Pancreas (tissue), 10 donors: ENCODE measurements at regions not wholly inside any gene's neighbourhood (a gene's known extent, or its start where the extent isn't known, plus 50 kb on each side); places are given as distances from the start of the nearest gene placed in this dataset.

Experiments used
- ATAC-seq, 4 donors: fragments of 200-7000 bp; cut with Tn5 transposase; one replicate each; pipeline versions ENCODE4 v1.8.0 to v1.9.1; 2020; ENCODE audit warnings: mild to moderate bottlenecking in 4 of 4, moderate library complexity in 4 of 4
- DNase-seq, 6 donors: peaks; one replicate each; pipeline ENCODE4 v3.0.0-alpha.2; 2020
- FAIRE-seq: peaks from 2 replicates; lab custom pipeline; 2012; peaks lifted over from hg19 to GRCh38; lab: Jason Lieb, UNC
- H3K27ac ChIP-seq, 4 donors: fragments of 200-600 bp; sonication (generic); 1 replicate in 3 of 4; 2 replicates in 1 of 4; pipeline versions ENCODE4 v1.5.0 to v1.8.0; 2020
- H3K27me3 ChIP-seq, 4 donors: fragments of 200-600 bp; one replicate each; pipeline ENCODE4 v1.8.0; 2021
- H3K36me3 ChIP-seq, 3 donors: fragments of 200-600 bp; sonication (generic) in 1 of 3; one replicate each; pipeline versions ENCODE4 v1.5.0 to v1.8.0; 2020 to 2021
- H3K4me1 ChIP-seq, 3 donors: fragments of 200-600 bp; one replicate each; pipeline ENCODE4 v1.8.0; 2021
- H3K4me3 ChIP-seq, 4 donors: fragments of 200-600 bp; sonication (generic) in 2 of 4; one replicate each; pipeline versions ENCODE4 v1.5.0 to v1.8.0; 2020 to 2021
- H3K9me3 ChIP-seq, 4 donors: fragments of 200-600 bp; one replicate each; pipeline ENCODE4 v1.8.0; 2021
- WGBS, 2 donors: extraction: QIAGEN DNeasy Blood & Tissue Kit; methylation state at CpG; one replicate each; pipeline ENCODE4 v1.1.7; 2013; 5-methylcytosine and 5-hydroxymethylcytosine counted together
- intact Hi-C, 3 donors: fragments of 100-400 bp; cut with DNase I; formaldehyde crosslinking; loops; one replicate each; pipeline versions ENCODE4 v1.11.1 to v1.14.2; 2022
- TF ChIP-seq, protein P1 (sequence below), 4 donors: fragments of 200-600 bp; sonication (generic) in 3 of 4; IDR thresholded peaks; one replicate each; pipeline versions ENCODE4 v1.5.0 to v1.8.0; 2021; ENCODE audit warnings: antibody characterized with exemption in 4 of 4
- donor health status: healthy with polysubstance abuse.
- donor health status: DM: no; HTN: no; CAD: no; lungs with moderate emphysema.
- donor health status: DM: no; HTN: no; CAD: no.
- donor health status: control.
- donor health status: control.
- donor health status: Bipolar disorder and iron deficiency.
- donor health status: DM: yes; HTN: yes; CAD: no.
- donor health status: DM: no; HTN: no; CAD: no.
- donor health status: DM: no; HTN: no; CAD: no.
- donor health status: DM: yes; HTN: yes; CAD: no.

DNA sequence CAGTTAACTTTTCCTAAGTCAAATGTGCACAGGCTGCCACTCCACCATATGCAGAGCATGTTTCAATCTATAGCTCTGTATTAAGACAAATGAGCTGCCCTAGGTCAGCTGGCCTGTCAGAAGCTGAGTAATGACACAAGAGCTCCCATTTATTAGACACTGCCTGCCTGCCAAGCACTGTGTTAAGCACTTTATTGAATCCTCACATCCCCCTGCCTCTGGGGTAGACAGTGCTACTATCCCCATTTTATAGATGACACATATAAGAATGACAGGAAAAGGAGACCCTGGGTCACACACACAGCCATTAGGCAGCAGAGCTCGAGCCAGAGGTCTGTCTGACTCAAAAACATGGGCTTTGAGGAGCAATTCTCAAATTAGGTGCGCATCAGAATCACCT is 179.8 kb upstream of the PDE1C start:
- Histone ChIP-seq H3K27me3 (no peaks in the 10 kb centered on the region), H3K4me1 (no peaks in the 10 kb centered on the region), H3K36me3 (no peaks in the 10 kb centered on the region), H3K9me3 (no peaks in the 10 kb centered on the region), H3K27ac (no peak overlapping the region), H3K4me3 (no peak overlapping the region)
- 56 to 66% methylated on average over 2 of the region's 2 CpGs for WGBS, 2 donors
- DNase-seq (no peak), FAIRE-seq (no peak), ATAC-seq (no peak)
- TF ChIP-seq, protein P1, sequence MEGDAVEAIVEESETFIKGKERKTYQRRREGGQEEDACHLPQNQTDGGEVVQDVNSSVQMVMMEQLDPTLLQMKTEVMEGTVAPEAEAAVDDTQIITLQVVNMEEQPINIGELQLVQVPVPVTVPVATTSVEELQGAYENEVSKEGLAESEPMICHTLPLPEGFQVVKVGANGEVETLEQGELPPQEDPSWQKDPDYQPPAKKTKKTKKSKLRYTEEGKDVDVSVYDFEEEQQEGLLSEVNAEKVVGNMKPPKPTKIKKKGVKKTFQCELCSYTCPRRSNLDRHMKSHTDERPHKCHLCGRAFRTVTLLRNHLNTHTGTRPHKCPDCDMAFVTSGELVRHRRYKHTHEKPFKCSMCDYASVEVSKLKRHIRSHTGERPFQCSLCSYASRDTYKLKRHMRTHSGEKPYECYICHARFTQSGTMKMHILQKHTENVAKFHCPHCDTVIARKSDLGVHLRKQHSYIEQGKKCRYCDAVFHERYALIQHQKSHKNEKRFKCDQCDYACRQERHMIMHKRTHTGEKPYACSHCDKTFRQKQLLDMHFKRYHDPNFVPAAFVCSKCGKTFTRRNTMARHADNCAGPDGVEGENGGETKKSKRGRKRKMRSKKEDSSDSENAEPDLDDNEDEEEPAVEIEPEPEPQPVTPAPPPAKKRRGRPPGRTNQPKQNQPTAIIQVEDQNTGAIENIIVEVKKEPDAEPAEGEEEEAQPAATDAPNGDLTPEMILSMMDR (IDR thresholded peaks at IDR 0.05) = no peak
- intact Hi-C loops = no loop called here

- FAIRE-seq (no peak), DNase-seq (no peak), ATAC-seq (no peak)
- TF ChIP-seq, protein P1 (IDR thresholded peaks at IDR 0.05) = no peak
- Histone ChIP-seq H3K4me1 (no peaks in the 10 kb centered on the region), H3K4me3 (no peak overlapping the region), H3K9me3 (no peaks in the 10 kb centered on the region), H3K27ac (no peak overlapping the region), H3K27me3 (no peaks in the 10 kb centered on the region), H3K36me3 (no peaks in the 10 kb centered on the region)
- 44 to 48% methylated on average over 2 of the region's 2 CpGs for WGBS, 2 donors
- intact Hi-C loops = no loop called here
These were observed 178.3 kb upstream of the PDE1C start for GRCh38 chr7:32248522-32248921.

DNA sequence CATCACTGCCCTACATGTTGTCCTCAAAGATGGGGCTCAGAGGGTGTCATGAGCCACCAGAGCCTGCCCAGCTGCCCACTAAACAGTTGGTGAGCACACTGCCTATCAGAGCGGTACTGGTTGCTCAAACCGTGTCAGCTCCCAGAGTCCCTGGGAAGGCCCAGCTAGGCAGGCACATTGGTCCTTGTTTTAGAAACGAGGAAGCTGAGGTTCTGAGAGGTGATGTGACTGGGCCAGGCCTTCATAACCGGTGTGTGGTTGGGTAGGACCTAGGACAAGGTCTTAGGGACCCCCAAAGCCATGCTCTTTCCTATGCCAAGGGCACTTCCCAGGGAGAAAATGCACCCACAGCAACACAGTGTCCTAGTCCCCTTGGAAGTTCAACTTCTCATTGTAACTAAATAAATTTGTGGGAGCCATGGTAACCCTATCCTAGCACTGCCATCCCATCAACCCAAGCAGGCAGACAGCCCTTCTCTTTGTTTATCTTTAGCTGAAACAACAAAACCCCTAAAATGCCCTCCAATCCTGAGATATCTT is 174.7 kb upstream of the PDE1C start:
- Histone ChIP-seq H3K27ac (no peak overlapping the region), H3K27me3 (no peaks in the 10 kb centered on the region), H3K4me1 (no peaks in the 10 kb centered on the region), H3K36me3 (no peaks in the 10 kb centered on the region), H3K4me3 (no peak overlapping the region), H3K9me3 (no peaks in the 10 kb centered on the region)
- TF ChIP-seq, protein P1 (IDR thresholded peaks at IDR 0.05) = no peak
- WGBS, 2 donors = 61 to 67% methylated on average over 4 of the region's 4 CpGs
- intact Hi-C loops = no loop called here
- ATAC-seq = no peak
- no peak for DNase-seq
- FAIRE-seq = no peak

GRCh38 chr7:32243687-32244290 is 173.6 kb upstream of the PDE1C start:
- intact Hi-C loops = no loop called here
- FAIRE-seq (no peak), ATAC-seq (no peak), DNase-seq (no peak)
- H3K4me1 ChIP-seq = no peaks in the 10 kb centered on the region
- WGBS, 2 donors = 83 to 84% methylated on average over 3 of the region's 3 CpGs
- no peaks in the 10 kb centered on the region for H3K9me3 ChIP-seq
- no peak overlapping the region for H3K27ac ChIP-seq
- TF ChIP-seq, protein P1 (IDR thresholded peaks at IDR 0.05) = no peak
- no peak overlapping the region for H3K4me3 ChIP-seq
- H3K27me3 ChIP-seq = no peaks in the 10 kb centered on the region
- H3K36me3 ChIP-seq = no peaks in the 10 kb centered on the region

- no peaks in the 10 kb centered on the region for H3K4me1 ChIP-seq
- no peak overlapping the region for H3K27ac ChIP-seq
- H3K27me3 ChIP-seq = no peaks in the 10 kb centered on the region
- intact Hi-C loops = no loop called here
- H3K9me3 ChIP-seq = no peaks in the 10 kb centered on the region
- TF ChIP-seq, protein P1 (IDR thresholded peaks at IDR 0.05) = no peak
- no peaks in the 10 kb centered on the region for H3K36me3 ChIP-seq
- WGBS, 2 donors = 41 to 44% methylated on average over 3 of the region's 3 CpGs
- no peak for FAIRE-seq
- ATAC-seq = no peak
- H3K4me3 ChIP-seq = no peak overlapping the region
- DNase-seq = no peak
These were observed 172.2 kb upstream of the PDE1C start for GRCh38 chr7:32242436-32242835.
